Lower leg skin (tissue), 3 donors: ENCODE measurements at regions not wholly inside any gene's neighbourhood (a gene's known extent, or its start where the extent isn't known, plus 50 kb on each side); places are given as distances from the start of the nearest gene placed in this dataset.

Source experiments
- CTCF ChIP-seq, 3 donors: fragments of 450-650 bp; IDR thresholded peaks; one replicate each; pipeline ENCODE4 v1.5.1; 2016; ENCODE audit warnings: antibody characterized with exemption in 3 of 3, mild to moderate bottlenecking in 3 of 3, moderate library complexity in 2 of 3
- POLR2A ChIP-seq, 2 donors: fragments of 450-650 bp; IDR thresholded peaks; one replicate each; pipeline ENCODE4 v1.6.1; 2016 to 2017; ENCODE audit warnings: antibody characterized with exemption in 2 of 2, mild to moderate bottlenecking in 1 of 2, moderate library complexity in 1 of 2

DNA sequence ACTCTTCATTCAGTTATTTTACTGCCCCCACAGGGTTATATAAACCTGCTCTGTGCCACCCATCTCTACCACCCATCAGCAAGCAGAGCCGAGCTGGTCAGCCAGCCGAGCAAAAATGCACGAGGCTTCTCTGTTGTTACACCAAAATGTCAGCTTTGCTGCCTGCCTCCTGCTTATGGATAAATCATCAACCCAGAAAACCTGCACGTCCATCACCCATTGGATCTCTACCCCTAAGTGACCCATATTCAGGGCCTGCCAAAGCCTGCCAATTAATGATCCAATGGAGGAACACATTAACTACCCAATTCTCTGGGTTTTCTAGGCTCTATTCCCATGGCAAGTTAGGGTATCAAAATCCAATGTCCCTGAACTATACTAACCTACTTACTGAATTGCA, 365.5 kb upstream of the ACVR2A start:
- TF ChIP-seq CTCF (IDR thresholded peaks at IDR 0.05) = no peak
- TF ChIP-seq POLR2A (IDR thresholded peaks at IDR 0.05) = no peak
